HG03439 (cell line): ENCODE measurements at regions not wholly inside any gene's neighbourhood (a gene's known extent, or its start where the extent isn't known, plus 50 kb on each side); places are given as distances from the start of the nearest gene placed in this dataset.
"Not testable (repeated sequence)": the region's sequence is repeated elsewhere in the genome, so short reads cannot be mapped to it uniquely, and the experiment has no call there.

ENCODE experiments used
- ATAC-seq: cut with Tn5 transposase; IDR thresholded peaks from one replicate; pipeline ENCODE4 v1.9.1; 2021; ENCODE audit warnings: mild to moderate bottlenecking, moderate library complexity; ENCODE audit not compliant: unreplicated experiment

DNA sequence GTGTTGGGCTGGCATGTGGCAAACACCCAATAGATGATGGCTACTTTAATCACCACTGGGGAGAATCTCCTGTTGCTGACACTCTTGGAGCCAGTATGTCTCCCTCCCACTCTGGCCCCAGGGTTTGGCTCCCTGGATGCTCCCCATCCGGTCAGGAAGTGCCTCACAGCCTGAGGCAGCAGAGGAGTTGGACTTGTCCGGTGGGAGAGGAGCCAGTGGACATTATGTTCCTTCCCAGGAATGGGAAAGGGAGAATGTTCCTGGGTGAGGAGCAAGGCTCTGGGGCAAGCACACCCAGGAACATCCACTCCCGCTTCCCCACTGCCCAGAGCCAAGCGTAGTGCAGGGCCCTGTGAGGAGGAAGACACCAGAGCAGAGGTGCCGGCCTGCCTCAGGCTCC, 84.6 kb upstream of the NAV2 start:
- ATAC-seq: no peak

DNA sequence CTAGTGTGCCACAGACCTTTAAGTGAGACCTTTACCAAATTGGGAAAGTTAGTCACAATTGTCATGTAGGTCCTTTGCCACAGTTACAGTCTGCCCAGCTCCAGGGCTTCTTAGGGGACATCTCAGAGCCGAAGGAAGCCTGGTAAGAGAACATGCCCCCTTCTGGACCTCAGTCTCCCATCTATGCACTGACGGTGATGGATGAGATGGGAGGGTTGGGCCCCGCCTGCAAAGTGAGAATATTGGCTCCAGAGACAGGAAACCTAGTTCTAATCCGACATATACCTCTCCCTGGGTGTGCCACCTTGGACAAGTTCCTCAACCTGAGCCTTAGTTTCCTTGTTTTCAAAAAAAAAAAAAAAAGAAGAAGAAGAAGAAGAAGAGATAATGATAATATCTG, 85.1 kb upstream of the NAV2 start:
- no peak for ATAC-seq

DNA sequence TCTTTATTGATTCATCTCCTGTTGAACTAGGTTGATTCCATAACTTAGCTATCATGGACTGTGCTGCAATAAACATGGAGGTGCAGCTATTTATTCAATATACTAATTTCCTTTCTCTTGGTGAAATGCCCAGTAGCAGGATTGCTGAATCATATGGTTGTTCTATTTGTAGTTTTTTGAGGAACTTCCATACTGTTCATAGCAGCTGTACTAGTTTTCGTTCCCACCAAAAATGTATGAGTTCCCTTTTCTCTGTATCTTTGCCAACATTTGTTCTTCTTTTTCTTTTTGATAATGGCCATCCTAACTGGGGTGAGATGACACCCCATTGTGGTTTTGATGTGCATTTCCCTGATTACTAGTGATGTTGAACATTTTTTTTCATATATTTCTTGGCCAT, 87.2 kb upstream of the NAV2 start:
- no peak for ATAC-seq

DNA sequence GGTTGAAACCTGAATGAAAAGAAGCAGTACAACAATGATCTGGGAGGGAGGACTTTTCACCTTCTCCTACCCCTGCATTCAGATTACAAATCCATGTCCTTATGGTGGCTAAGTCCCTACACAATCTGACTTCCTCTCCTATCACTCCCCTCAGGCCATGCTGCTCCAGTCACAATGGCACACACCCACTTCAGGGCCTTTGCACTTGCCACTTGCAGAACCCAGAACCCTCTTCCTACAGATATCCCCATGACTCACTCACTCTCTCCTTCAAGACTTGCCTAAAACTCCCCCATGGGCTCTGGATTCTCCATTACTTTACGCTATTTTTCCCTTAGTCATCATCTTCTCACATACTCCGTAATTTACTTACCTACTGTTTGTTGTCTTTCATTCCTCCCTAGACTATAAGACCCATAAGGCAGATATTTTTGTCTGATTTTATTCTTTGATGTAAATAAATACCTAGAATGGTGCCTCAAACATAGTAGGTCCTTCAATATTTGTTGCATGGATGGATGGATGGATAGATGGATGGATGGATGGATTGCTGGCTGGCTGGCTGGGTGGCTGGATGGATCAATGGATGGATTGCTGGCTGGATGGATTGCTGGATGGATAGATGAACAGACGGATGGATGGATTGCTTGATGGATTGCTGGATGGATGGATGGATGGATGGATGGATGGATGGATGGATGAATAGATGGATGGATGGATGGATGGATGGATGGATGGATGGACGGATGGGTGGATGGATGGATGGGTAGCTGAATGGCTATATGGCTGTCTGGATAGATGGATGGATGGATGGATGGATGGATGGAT, 94.7 kb upstream of the NAV2 start:
- no peak for ATAC-seq

DNA sequence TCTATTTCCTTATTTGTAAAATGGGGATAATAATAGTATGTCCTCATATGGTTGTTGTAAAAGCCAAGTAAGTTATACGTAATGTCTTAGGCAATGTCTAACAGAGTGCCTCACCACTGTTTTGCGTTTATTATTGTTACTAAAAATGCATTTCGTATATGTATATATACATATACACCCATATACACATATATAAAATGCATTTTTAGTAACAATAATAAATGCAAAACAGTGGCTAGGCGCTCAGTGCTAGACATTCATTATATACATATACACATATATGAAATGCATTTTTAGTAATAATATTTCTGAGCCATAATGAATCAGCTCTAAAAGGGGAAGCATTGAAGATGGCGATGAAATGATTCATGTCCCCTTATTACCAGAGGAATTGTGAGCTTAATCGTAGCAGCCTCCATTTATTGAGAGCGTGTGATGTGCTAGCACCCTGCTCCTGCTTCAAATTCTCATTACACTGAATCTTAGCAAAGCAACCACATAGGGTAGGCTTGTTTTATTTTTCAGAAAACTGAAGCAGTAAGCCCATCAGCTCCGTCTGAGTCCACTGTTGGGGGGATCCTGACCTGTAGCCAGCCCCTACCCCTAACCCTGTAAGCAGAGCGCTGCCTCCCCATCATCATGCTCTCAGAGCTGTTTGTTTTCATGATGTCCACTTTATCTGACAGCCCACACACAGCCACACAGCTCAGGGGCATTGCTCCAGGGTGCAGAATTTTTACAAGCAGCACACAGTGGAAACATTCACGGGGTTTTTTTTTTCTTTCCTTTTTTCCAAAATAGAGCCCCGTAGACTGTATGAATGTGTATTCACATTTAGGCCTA, 97.1 kb upstream of the NAV2 start:
- no peak for ATAC-seq

DNA sequence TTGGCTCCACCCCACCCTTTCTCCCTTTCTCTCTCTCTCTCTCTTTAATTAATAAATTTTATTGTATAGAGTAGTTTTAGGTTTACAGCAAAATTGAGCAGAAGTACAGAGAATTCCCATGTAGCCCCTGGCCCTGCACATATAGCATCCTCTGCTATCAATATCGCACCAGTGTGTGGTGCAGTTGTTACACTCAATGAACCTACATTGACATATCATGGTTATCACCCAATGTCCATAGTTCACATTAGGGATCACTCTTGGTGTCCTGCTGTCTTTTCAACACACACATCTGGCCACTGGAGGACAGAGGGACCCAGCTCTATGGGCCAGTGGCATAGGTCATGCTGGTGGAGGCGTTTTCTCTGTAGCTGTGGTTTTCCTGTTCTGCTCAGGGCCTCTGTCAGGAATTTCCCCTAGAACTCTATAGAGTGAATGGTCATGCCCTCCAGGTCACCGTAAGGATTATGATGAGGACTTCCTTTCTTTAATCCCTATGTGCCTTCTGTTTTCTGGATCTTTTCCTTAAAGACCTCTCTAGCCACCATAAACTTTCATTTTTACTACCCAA, 98.2 kb upstream of the NAV2 start:
- no peak for ATAC-seq

DNA sequence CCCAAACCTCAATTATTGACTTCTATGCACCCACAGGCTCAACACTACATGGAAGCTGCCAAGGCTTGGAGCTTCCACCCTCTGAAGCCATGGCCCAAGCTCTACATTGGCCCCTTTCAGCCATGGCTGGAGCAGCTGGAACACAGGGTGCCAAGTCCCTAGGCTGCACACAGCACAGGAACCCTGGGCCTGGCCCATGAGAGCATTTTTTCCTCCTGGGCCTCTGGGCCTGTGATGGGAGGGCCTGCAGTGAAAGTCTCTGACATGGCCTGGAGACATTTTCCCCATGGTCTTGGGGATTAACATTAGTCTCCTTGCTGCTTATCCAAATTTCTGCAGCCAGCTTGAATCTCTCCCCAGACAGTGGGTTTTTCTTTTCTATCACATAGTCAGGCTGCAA, 100.6 kb upstream of the NAV2 start:
- ATAC-seq: not testable (repeated sequence)

DNA sequence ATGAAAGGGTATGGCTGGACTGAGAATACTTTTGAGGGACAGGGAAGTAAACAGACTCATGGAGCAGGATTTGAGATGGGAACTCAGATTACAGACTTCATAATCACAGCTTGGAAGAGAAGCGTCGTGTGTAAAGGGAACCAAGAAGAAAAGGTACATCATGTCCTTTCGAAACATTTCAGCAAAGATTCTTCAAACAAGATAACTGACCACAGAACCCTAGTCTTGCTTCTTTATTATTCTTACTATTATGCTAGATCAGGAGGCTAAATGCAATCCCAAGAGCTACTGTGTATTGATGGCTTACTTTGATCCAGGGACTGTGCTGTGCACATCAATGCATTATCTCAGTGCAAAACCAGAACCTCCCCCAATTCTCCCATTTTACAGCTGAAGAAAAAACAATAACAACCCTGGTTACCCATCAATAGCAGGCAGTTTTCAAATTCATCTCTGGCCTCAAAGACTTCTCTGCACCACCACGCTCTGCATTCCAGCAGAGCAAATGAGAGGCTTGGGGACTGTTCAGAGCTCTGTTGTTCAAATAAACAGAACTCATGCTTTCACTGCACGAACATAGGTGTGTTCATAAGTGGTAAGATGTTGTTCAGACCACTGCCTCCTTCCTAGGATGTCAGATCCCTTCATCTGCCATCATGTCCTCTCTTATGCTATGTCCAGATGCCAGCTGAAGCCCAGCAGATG, 104.8 kb upstream of the NAV2 start:
- no peak for ATAC-seq

DNA sequence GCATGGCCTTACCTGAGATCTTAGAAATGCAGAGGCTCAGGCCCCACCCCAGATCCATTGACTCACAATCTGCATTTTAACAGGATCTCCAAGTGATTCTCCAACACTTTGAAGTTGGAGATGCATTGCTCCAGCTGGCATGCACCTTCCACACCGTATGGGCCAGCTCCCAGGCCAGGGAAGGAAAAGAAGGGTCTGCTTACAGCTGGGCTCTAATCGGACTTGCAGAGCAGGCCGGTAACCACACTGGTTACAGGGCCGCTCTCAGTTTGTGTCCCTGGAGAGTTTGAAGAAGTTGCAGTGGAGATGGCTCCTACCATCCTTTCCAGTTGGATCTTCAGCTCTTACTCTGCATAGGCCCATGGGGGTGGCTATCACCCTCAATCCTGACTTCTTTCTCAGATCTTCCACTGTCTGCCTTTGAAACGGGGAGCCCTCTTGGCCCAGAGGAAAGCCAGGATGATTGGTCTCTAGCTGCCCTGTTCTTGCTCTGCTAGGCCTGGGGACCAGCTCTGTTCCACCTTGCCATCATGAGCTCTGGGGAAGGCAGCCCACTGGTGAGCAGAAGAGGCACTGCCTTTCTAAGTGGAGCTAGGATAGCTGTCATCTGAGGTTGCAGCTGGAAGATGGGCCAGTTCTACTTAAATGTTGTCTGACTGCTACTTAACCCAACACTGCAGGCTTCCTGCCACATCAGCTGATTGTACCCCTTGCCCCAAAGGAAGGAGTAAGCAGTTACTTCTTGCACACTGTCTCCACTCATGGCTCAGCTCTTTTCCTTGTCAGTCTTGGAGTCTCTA, 105.6 kb upstream of the NAV2 start:
- no peak for ATAC-seq

DNA sequence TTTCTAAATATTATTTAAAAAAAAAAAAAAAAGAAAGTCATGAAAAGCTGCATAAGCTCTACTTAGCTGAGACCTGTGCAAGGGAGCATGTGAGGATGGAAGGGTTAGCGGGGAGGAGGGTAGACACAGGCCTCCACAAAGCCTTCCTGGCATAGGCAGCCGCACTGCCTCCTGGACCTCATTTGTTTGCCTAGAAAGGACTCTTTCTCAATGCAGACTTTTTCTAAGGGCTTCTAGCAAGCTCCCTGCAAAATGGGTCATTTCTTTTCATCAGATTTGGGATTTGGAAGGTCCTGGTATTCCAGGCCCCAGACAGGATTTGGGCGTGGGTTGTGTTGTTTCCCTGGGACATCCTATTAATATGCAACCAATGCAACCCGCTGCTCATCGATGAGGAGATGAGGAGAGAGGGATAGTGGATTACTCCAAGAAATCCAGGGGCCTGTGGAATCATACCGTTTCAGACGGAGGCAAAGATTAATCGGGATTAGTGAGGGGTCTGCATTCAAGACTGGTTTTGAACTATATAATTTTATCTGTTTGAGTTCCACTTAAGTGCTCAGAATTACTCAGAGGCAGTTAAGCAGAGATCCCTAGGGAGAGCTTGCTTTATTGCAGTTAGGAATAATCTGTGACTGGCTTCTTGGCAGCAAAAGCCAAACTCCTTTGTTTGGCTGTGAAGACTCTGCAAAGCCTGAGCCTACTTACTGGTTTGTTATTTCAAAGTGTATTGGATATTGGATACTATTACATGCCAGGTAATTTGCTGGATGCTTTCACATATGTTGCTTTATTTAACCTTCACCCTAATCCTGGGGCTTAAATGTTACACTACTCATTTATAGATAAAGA, 106.9 kb upstream of the NAV2 start:
- ATAC-seq: no peak

DNA sequence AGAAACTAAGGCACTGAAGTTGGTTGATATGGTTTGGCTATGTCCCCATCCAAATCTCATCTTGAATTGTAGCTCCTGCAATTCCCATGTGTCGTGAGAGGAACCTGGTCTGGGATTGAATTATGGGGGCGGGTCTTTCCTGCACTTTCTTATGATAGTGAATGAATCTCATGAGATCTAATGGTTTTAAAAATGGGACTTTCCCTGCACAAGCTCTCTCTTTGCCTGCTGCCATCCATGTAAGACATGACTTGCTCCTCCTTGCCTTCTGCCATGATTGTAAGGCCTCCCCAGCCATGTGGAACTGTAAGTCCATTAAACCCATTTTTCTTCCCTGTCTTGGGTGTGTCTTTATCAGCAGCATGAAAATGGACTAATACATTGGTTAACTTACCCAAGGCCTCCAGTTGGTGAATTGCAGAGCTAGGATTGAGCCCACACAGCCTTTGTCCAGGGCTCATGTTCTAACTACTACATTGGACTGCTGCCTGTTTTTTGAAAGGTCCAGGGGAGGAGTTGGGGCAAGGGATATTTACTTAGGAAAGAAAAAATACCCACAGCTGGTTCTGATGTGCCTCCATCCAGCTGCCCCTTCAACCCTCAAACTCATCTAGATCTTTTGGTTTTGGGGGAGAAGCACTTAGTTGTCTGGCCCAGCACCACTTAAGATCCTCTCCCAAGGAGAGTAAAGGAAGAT, 107.8 kb upstream of the NAV2 start:
- ATAC-seq: no peak

DNA sequence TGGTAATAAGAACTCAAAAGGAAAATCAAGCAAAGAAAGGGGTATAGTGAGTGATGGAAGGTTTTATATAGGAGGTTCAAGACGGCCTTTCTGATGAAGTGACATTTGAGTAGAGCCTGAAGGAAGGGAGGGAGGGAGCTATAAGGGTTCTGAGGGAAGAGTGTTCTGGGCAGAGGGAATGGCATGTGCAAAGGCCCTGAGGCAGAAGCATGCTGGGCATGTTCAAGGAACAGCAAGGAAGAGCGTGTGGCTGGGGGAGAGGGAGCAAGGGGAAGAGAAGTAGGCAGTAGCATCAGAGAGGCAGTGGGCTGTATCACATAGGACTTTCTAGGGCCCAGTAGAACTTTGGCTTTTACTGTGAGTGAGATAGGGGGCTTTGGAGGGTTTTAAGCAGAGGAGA, 108.9 kb upstream of the NAV2 start:
- ATAC-seq: no peak

DNA sequence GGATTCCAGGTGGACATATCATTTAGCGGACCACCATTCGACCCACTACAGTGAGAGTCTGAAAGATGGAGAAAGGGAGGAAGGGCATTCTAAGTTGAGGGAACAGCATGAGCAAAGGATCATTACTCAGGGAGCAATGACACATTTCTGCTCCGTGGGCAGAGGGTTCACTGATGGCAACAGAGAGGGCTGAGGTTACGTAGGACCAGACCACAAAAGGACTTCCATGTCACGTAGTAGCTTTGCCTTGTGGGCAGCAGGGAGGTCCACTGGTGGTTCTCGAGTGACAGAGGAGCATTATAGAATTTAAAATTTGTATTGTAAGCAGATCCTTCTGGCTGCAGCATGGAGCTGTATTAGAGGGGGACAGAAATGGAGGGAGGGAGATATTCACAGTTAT, 109.7 kb upstream of the NAV2 start:
- no peak for ATAC-seq

DNA sequence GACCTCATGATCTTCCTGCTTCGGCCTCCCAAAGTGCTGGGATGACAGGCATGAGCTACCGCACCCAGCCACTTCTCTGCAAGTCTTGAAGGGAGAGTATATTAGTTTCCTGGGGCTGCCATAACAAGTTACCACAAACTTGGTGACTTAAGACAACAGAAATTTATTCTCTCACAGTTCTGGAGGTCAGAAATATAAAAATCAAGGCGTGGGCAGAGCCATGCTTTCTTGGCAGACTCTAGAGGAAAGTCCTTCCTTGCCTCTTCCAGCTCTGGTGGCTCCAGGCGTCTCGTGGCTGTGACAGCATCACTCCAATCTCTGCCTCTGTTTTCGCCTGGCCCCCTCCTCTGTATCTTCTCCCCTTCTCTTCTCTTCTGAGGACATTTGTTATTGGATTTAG, 110.2 kb upstream of the NAV2 start:
- ATAC-seq: no peak

DNA sequence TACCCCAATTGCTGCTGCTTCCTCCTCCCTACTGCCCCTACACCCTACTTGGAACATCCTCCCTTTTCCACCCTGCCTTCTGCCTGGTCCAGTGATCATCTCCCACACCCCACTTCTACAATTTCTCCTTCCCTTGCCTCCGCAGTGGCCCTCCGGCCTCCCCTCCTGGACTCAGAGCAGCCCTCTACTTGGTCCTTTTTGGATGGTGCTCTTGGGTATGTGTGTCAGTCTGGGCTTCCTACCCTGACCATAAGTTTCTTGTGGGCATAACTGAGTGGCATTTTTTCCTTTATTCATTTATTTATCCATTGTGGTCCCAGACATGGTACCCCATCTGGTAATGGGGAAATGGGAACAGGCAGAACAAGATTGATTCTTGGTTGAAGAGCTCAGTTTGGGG, 111.4 kb upstream of the NAV2 start:
- ATAC-seq: no peak

DNA sequence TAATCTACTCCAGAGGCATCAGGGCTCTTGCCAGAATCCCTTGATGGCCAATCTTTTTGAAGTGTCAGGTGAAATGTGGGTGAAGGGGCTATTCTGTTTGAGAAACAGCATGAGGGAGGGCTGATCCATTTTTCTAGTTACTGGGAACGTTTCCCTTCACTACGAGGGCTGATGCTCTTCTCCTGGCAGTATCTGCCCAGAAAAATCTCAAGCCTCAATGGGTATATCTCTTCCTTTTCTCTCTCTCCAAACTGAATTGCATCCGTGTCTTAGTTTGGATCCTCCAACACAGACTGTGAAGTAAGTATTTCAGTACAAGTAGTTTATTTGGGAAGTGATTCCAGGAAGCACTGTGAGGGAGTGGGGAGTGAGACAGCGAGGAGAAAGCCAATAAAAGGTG, 113.0 kb upstream of the NAV2 start:
- ATAC-seq: no peak

DNA sequence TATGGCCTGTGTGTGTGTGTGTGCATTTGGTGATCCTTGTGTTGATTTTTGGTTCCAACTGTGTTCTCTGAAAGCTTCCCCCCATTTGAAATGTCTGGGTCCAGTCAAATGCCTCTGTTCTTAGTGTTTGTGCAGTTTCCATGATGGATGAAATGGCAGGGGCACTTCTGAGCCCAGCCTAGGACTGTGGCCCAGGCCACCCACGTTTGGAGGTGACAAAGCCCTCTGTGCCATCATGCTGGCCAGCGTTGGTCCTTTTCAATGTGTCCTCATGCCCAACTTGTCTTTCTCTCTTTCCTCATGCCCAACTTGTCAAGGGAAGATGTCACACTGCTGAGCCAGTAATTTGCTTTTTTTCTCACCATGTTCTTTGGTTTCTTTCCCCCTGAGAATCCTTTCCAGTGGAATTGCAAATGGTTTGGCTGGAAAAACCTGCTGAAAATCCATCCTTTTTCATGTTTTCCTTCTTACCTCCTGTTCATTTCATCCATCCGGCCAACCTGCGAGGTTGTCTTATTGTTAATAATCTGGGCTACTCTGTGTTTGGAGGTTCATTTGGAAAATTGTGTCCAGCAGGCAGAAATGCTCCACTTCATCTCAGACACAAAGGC, 113.7 kb upstream of the NAV2 start:
- no peak for ATAC-seq

DNA sequence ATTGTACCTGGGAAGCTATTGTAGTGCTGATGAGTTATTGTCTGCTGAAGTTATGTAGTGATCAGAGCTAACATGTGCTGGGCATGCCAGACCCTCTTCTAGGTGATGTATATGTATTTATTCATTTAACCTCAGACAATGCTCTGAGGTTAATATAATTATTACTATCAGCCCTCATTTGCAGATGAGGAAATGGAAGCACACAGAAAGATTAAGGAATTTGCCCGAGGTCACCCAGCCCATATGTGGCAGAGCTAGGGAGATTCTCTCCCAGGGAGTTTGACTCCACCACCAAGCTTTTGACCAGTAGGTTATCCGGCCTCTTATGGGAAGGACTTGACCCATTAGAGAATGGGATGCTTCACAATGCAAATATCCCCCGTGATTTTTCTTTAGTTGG, 114.2 kb upstream of the NAV2 start:
- no peak for ATAC-seq

DNA sequence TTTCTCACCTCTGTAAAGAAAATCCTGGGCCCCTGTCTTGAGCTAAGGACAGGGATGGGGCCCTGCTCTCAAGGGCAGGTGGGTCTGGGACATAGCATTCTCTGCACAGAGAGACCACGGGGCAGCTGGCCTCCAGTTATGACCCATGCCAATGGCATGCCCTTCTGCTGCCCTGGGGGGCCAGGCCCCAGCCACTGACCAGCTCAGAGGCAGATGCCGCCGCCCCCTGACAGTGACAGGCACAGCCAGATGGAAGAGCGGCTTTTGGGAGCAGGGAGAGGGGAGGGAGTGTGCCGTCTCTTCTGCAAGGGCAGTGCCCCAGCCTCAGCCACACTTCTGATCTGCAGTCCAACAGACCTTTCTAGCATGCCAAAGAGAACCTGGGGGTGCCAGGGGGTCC, 114.8 kb upstream of the NAV2 start:
- ATAC-seq: no peak
